Stimulated activated naive B cell treated with anti-CD40 and anti-IgM and Interleukin-4, amounts not matched to agents 10 μg/mL and 1 μg/mL and 100 μg/mL, for 72 hours (primary cell): ENCODE measurements at regions not wholly inside any gene's neighbourhood (a gene's known extent, or its start where the extent isn't known, plus 50 kb on each side); places are given as distances from the start of the nearest gene placed in this dataset.

ENCODE experiments used
- ATAC-seq, 2 donors: fragments of 150-1000 bp; cut with Tn5 transposase; replicated peaks; 2 replicates each; pipeline ENCODE4 v1.10.0; 2021; ENCODE audit warnings: moderate library complexity in 1 of 2
- DNase-seq: peaks from one replicate; pipeline ENCODE4 v3.0.0; 2021
- H3K27ac Mint-ChIP-seq: one replicate; pipeline ENCODE4 v1.8.0; 2022; ENCODE audit warnings: mild to moderate bottlenecking, mixed read lengths
- H3K27me3 Mint-ChIP-seq, 2 donors: one replicate each; pipeline ENCODE4 v1.8.0; 2022; ENCODE audit warnings: mixed read lengths in 2 of 2
- H3K36me3 Mint-ChIP-seq, 2 donors: one replicate each; pipeline ENCODE4 v1.8.0; 2022; ENCODE audit warnings: mixed read lengths in 2 of 2, mild to moderate bottlenecking in 1 of 2
- H3K4me1 Mint-ChIP-seq, 2 donors: one replicate each; pipeline ENCODE4 v1.8.0; 2022; ENCODE audit warnings: mixed read lengths in 2 of 2, mild to moderate bottlenecking in 1 of 2
- H3K4me3 Mint-ChIP-seq, 2 donors: one replicate each; pipeline ENCODE4 v1.8.0; 2022; ENCODE audit warnings: mild to moderate bottlenecking in 2 of 2, mixed read lengths in 2 of 2, moderate library complexity in 1 of 2
- H3K9me3 Mint-ChIP-seq, 2 donors: one replicate each; pipeline ENCODE4 v1.8.0; 2022; ENCODE audit warnings: mixed read lengths in 2 of 2, mild to moderate bottlenecking in 1 of 2

DNA sequence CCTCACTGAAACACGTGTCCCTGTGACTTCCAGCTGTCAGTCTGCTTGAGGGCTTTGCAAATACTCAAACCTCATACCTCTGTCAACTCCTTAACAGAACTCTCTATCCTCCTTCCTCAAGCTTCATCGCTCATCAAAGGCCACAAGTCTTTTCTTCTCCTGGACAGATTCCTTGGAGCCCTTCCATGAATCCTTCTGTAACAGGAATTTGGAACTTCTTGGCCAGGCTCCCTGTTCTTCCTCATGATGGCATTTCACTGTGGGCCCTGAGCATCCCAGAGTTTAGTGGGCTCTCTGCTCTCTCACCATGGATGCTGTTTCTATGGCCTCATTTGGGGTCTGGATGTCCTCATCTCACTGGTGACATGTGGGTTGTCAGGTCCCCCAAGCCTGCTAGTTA, 105.0 kb upstream of the TLE3 start:
- no peak overlapping the region for H3K4me3 Mint-ChIP-seq
- DNase-seq (no peak), ATAC-seq (no peak)
- no peaks in the 10 kb centered on the region for H3K36me3 Mint-ChIP-seq
- H3K27me3 Mint-ChIP-seq, result peaks cover 9 to 18% of the 10 kb centered on the region in 2 donors
- no peak overlapping the region for H3K27ac Mint-ChIP-seq
- peaks cover 5 to 16% of the 10 kb centered on the region in 2 donors for H3K4me1 Mint-ChIP-seq
- H3K9me3 Mint-ChIP-seq, result no peaks in the 10 kb centered on the region

DNA sequence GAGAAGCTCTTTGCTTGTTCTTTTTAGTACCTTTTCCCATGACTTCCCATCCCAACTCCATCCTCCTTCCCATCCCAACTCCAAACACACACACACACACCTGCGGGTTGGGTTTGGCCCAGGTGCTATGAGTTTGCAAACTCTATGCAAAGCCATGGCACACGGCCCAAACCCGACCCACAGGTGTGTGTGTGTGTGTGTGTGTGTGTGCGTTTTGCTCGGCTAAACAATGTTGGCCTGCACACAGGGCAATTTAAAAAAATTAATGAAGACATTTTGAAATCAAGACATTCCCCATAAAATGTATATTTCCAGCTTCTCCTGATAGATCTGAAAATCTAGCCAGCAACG, 103.7 kb upstream of the TLE3 start:
- peaks cover 12 to 32% of the 10 kb centered on the region in 2 donors for H3K27me3 Mint-ChIP-seq

GRCh38 chr15:70200511-70201424, 103.1 kb upstream of the TLE3 start:
- no peaks in the 10 kb centered on the region for H3K36me3 Mint-ChIP-seq
- H3K4me1 Mint-ChIP-seq, result peaks cover 16 to 28% of the 10 kb centered on the region in 2 donors
- H3K9me3 Mint-ChIP-seq, result no peaks in the 10 kb centered on the region
- no peak for ATAC-seq
- peaks cover 12 to 38% of the 10 kb centered on the region in 2 donors for H3K27me3 Mint-ChIP-seq
- H3K4me3 Mint-ChIP-seq, result no peak overlapping the region
- DNase-seq, result no peak
- H3K27ac Mint-ChIP-seq, result no peak overlapping the region

More for the DNA sequence above, 103.7 kb upstream of the TLE3 start:
- ATAC-seq, result no peak
- Mint-ChIP-seq H3K4me1 (peaks cover 16 to 28% of the 10 kb centered on the region in 2 donors), H3K9me3 (no peaks in the 10 kb centered on the region), H3K27ac (no peak overlapping the region), H3K36me3 (no peaks in the 10 kb centered on the region), H3K4me3 (no peak overlapping the region)
- DNase-seq, result no peak

DNA sequence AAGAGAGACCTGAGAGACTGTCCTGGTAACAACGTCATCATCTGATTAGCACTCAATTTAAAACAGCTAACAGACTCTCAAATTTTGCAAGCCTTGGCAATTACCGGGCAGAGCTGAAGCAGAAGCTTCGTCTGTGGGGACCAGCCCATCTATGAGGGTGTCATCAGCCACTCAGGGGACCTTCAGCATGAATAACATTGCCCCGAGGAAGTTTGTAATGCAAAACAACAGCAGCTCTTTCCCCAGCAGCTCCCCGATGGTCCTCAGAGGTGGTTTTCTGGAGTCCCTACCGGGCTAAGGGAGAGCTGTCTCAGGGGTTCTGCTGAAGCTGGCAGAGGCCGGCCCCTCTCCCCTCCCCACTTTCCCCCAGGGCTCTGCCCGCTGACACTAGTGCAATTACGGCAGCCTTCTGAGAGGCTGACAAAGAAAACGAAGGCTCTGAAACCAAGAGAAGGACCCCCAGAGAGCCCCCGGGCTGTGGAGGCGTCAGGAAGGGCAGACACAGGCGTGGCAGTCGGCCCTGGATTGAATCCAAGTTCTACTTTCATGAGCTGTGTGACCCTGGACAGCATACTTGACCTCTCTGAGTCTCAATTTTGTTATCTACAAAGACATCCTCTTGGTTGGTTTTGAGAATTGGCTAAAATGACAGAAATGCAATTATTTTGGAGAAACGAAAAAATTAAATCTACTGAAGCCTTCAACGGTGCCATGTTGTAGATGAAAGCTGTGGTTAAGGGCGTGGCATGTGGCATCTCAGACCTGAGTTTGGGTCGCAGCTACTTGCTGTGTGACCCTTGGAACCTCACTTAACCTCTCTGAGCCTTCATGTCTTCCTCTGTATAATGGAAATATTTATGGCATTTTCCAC, 102.1 kb upstream of the TLE3 start:
- no peak for ATAC-seq
- H3K27ac Mint-ChIP-seq, result no peak overlapping the region
- H3K36me3 Mint-ChIP-seq, result no peaks in the 10 kb centered on the region
- H3K27me3 Mint-ChIP-seq, result peaks cover 14 to 46% of the 10 kb centered on the region in 2 donors
- H3K4me1 Mint-ChIP-seq, result peaks cover 20 to 28% of the 10 kb centered on the region in 2 donors
- no peak overlapping the region for H3K4me3 Mint-ChIP-seq
- no peaks in the 10 kb centered on the region for H3K9me3 Mint-ChIP-seq
- DNase-seq, result no peak

- DNase-seq (no peak), ATAC-seq (no peak)
- no peaks in the 10 kb centered on the region for H3K9me3 Mint-ChIP-seq
- no peaks in the 10 kb centered on the region for H3K36me3 Mint-ChIP-seq
- H3K27ac Mint-ChIP-seq, result no peak overlapping the region
- H3K27me3 Mint-ChIP-seq, result peaks cover 17 to 51% of the 10 kb centered on the region in 2 donors
- no peak overlapping the region for H3K4me3 Mint-ChIP-seq
- H3K4me1 Mint-ChIP-seq, result peaks cover 20 to 28% of the 10 kb centered on the region in 2 donors
Observed at GRCh38 chr15:70199124-70199482, 101.4 kb upstream of the TLE3 start.

GRCh38 chr15:70198441-70199123, 100.9 kb upstream of the TLE3 start:
- Mint-ChIP-seq H3K27me3 (peaks cover 21 to 55% of the 10 kb centered on the region in 2 donors), H3K27ac (no peak overlapping the region), H3K4me3 (no peak overlapping the region), H3K4me1 (peaks cover 20 to 28% of the 10 kb centered on the region in 2 donors), H3K9me3 (no peaks in the 10 kb centered on the region), H3K36me3 (no peaks in the 10 kb centered on the region)
- no peak for DNase-seq
- ATAC-seq, result no peak

DNA sequence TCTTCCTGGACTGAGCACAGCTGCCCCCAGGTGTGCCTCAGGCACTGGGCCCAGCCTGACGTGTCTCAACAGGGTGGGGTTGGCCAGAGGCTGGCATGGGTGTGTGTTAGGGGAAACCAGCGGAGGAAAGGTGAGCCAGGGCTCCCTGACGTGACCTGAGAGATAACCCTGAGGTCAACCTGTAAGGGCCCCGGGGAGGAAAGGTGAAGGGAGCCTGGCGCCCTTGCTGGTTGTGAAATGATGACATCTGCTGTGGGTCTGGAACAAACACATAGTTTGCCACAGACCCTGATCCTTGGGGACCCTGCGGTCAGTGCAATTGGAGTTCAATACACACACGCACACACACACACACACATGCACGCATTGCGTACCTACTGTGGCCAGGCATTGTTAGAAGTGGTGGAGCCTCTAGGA, 100.2 kb upstream of the TLE3 start:
- no peaks in the 10 kb centered on the region for H3K36me3 Mint-ChIP-seq

GRCh38 chr15:70197318-70197944, 99.7 kb upstream of the TLE3 start:
- H3K27me3 Mint-ChIP-seq, result peaks cover 24 to 63% of the 10 kb centered on the region in 2 donors

More for the DNA sequence above, 100.2 kb upstream of the TLE3 start:
- ATAC-seq (peak in 1 of 2 donors; percentile 17), DNase-seq (no peak)
- H3K9me3 Mint-ChIP-seq, result no peaks in the 10 kb centered on the region
- H3K27me3 Mint-ChIP-seq, result peaks cover 25 to 61% of the 10 kb centered on the region in 2 donors
- H3K27ac Mint-ChIP-seq, result no peak overlapping the region
- no peak overlapping the region for H3K4me3 Mint-ChIP-seq
- H3K4me1 Mint-ChIP-seq, result peaks cover 20 to 28% of the 10 kb centered on the region in 2 donors

DNA sequence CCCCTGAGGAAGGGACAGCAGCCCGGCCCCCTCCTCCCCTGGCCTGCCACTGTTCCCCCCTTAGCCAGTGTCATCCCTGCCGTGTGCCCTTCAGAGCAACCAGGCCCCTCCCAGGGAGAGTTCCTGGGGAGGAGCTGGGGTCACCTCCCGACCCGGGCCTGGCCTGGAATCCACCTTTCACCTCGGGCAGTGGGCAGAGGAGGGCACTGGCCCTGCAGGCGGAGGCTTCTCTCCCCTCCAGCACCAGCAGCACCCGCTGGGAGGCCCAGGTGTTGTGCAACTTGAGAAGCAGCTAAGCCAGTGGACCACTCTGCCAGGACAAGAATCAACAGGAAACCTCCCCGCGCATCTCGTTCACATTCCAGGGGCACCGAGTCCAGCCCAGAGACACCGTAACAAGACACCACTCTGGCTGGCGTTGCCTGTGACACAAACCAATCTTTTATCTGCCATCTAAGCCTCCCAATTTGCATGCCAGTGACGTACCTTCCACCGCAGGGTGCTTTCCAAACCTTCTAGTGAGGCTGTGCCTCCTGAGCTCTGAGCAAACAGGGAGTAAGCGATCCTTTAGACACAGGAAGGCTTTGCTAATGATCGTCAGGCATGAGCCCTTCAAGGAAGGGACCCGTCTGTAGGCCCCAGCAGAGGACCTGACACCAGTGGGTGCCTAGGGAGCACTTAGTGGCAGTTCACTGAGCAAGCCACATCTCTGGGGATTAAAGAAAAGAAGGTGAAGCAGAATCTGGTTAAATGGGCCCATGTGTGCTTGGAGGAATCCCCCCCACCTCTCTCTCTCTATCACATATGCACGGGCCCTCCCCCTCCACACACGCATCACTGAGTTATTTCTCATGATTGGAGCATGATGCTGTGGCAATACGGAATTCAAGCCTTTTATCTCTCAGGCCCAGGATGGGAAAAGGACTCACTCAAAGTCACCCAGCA, 98.9 kb upstream of the TLE3 start:
- Mint-ChIP-seq H3K27ac (peak overlapping the region; percentile 65), H3K4me1 (peaks cover 20 to 28% of the 10 kb centered on the region in 2 donors), H3K36me3 (peaks cover 3 to 4% of the 10 kb centered on the region in 2 donors), H3K4me3 (no peak overlapping the region), H3K27me3 (peaks cover 22 to 67% of the 10 kb centered on the region in 2 donors), H3K9me3 (peaks cover 4 to 5% of the 10 kb centered on the region in 2 donors)
- DNase-seq, result peak; percentile 52
- ATAC-seq, result peak; percentile 68 to 85

More at GRCh38 chr15:70197318-70197944, 99.7 kb upstream of the TLE3 start:
- Mint-ChIP-seq H3K4me3 (no peak overlapping the region), H3K27ac (peak overlapping the region; percentile 65), H3K36me3 (no peaks in the 10 kb centered on the region), H3K4me1 (peaks cover 20 to 28% of the 10 kb centered on the region in 2 donors), H3K9me3 (no peaks in the 10 kb centered on the region)
- ATAC-seq, result no peak
- no peak for DNase-seq

- no peak for DNase-seq
- peaks cover 3 to 4% of the 10 kb centered on the region in 2 donors for H3K36me3 Mint-ChIP-seq
- no peak overlapping the region for H3K4me3 Mint-ChIP-seq
- H3K27me3 Mint-ChIP-seq, result peaks cover 22 to 72% of the 10 kb centered on the region in 2 donors
- H3K4me1 Mint-ChIP-seq, result peaks cover 20 to 28% of the 10 kb centered on the region in 2 donors
- H3K9me3 Mint-ChIP-seq, result peaks cover 5 to 6% of the 10 kb centered on the region in 2 donors
- no peak overlapping the region for H3K27ac Mint-ChIP-seq
- no peak for ATAC-seq
Observed at GRCh38 chr15:70195587-70196305, 98.0 kb upstream of the TLE3 start.

- ATAC-seq (no peak), DNase-seq (no peak)
- Mint-ChIP-seq H3K9me3 (peaks cover 5 to 6% of the 10 kb centered on the region in 2 donors), H3K36me3 (peaks cover 3 to 4% of the 10 kb centered on the region in 2 donors), H3K27me3 (peaks cover 22 to 72% of the 10 kb centered on the region in 2 donors), H3K4me1 (peaks cover 20 to 28% of the 10 kb centered on the region in 2 donors), H3K4me3 (no peak overlapping the region), H3K27ac (no peak overlapping the region)
Observed at GRCh38 chr15:70195171-70195570, 97.5 kb upstream of the TLE3 start.

- DNase-seq (no peak), ATAC-seq (no peak)
- H3K4me1 Mint-ChIP-seq, result peaks cover 20 to 27% of the 10 kb centered on the region in 2 donors
- peaks cover 22 to 65% of the 10 kb centered on the region in 2 donors for H3K27me3 Mint-ChIP-seq
- H3K27ac Mint-ChIP-seq, result no peak overlapping the region
- H3K36me3 Mint-ChIP-seq, result peaks cover 3 to 4% of the 10 kb centered on the region in 2 donors
- H3K9me3 Mint-ChIP-seq, result peaks cover 5 to 6% of the 10 kb centered on the region in 2 donors
- no peak overlapping the region for H3K4me3 Mint-ChIP-seq
Observed at GRCh38 chr15:70194266-70194665, 96.5 kb upstream of the TLE3 start.
